GM18909 (cell line): ENCODE measurements at regions not wholly inside any gene's neighbourhood (a gene's known extent, or its start where the extent isn't known, plus 50 kb on each side); places are given as distances from the start of the nearest gene placed in this dataset.

ENCODE experiments used
- ATAC-seq: cut with Tn5 transposase; IDR thresholded peaks from one replicate; pipeline ENCODE4 v1.9.1; 2021; ENCODE audit warnings: mild to moderate bottlenecking; ENCODE audit not compliant: unreplicated experiment, poor library complexity

DNA sequence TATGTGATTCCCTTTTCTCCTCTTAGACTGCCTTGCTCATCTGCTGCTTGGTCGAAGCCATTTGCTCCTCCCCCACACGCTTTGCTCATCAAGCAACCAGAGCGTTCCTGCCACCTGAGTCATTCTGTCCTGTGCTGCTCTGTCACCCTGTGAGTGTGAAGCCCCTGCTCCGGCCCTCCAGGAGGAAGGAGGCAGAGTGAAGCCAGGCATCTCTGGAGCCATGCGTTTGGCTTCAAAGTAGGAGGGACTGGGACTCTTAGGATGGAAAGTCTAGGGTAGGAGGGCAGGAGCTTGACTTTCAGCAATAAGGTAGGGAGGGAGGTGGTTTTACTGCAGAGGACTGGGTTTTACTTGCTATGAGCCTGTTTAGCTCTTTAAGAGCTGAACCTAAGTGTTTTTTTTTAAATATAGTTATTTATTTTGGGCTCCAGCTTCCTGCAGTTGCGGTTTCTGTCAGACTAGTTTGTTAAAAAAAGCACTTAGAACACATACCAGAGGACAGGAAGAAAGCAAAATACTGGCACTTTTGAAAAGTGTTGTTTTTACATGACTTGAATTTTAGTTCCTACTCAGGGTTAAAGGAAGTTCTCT, 63.6 kb downstream of the SPINK2 start:
- peak; percentile 93 for ATAC-seq

DNA sequence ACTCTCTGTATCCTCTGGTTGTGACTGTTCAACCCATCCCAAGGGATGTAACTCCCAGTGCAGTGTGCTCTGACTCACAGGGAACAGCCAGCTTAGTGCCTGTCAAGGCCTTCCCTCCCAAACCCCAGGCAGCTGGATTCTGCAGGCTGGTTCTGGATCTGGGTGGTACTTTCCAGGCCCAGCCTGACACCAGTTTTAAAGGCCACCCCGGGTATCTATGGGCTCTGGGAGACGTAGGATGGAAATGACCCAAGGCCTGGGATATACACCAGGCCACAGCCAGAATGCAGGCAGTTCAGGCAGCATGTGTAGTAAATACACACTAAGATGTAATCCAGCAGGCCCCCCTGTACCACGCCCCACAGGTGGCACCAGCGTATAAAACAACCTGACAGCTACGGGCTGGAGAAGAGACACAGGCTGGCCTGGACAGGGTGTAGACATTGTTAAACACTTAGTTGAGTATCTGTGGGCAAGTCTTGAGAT, 64.2 kb downstream of the SPINK2 start:
- peak; percentile 54 for ATAC-seq

DNA sequence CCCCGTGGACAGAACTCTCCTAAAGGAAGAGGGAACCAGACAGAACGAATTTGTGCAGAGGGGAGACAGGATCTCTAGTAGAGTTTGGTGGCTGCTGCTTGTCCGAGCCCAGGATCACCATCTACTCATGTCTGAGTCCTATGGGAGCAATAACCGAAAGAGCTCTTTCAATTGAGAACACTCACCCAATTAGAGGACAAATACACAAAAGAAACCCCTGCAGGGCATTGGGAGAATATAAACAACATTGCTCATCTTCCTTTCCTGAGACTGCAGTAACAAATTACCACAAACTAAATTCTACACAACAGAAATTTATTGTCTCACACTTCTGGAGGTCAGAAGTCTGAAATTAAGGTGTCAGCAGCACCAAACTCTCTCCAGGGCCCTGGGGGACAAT, 65.6 kb downstream of the SPINK2 start:
- ATAC-seq: no peak

DNA sequence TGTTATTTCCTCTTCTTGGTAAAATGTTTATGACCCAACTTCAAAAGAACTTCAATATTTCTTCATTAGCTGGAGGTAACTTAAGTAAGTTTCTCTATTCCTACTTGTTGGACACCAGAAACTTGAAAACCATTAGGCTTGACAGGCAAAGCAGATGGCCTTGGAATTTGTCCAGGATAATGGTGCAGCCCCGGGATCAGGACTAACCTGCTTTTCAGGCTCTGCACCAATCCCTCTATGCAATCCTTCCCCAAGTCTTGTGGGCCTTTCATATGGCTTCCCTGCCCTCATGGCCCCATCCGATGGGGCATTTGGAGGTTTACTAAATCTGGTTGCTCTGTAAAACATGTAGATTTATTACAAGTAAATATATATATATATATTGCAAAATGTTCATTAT, 68.5 kb downstream of the SPINK2 start:
- no peak for ATAC-seq

DNA sequence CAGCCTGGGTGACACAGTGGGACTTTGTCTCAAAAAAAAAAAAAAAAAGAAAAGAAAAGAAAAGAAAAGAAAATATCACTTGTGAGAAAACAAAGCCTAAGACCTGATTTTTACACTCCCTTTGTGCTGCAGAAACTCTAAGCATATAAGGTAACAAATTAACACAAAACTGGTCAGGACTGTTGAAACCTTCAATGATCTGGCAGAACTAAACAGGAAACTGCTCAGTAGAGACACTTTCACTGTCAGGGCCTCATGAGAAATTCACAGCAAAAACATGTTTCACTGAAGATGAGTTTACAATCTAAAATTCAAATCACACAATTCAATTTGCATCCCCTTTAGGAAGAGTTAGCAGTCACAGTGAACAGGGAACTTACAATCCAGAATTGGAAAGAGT, 69.1 kb upstream of the HOPX start:
- no peak for ATAC-seq

DNA sequence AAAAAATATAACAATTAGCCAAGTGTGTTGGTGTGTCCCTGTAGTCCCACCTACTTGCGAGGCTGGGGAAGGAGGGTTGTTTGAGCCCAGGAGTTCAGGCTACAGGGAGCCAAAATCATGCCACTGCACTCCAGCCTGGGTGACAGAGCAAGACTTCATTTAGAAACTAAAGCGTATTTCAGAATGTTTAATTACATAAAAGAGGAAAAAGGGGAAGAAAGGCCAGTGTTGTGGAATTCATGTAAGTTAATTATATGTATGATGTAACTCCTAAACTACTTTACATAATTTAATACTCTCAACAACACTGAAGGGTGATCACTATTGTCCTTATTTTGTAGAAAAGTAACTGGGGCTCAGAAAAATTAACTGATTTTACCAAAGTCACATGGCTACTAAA, 67.2 kb upstream of the HOPX start:
- no peak for ATAC-seq

DNA sequence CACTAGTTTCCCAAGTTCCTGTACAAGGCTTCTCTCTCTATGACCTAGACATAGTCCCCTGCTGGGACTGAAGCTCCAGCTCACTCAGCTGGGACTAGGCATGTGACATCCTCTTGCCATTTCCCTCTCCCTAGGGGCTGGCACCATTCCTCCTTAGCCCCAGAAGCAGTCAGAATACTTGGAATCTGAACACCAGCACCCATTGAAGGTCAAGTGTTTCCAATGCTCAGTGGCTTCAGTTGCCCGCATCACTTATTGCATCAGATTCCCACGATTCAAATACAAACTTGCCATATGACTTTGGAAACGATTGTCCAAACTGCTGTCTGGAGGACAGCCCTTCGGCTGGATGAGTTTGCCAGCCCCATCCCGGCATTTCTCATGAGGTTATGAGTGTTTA, 65.5 kb upstream of the HOPX start:
- ATAC-seq: no peak

DNA sequence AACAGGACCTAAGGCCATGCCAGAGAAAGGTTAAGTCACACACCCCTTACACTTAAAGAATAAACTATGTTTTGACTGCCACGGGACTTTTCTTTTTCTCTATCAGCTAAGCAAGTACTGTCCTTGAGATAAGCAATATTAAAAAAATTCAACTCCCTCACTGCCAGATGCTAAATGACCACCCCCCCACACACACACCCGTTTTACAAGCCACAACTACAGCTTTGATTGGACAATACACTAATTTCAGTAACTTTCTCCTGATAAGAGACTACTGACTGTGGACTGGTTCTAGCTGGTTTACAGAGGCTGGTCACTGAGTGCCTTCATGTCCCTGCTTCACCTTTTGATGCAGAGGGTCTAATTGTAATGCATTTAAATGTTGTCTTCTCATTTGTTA, 63.9 kb upstream of the HOPX start:
- ATAC-seq: no peak

DNA sequence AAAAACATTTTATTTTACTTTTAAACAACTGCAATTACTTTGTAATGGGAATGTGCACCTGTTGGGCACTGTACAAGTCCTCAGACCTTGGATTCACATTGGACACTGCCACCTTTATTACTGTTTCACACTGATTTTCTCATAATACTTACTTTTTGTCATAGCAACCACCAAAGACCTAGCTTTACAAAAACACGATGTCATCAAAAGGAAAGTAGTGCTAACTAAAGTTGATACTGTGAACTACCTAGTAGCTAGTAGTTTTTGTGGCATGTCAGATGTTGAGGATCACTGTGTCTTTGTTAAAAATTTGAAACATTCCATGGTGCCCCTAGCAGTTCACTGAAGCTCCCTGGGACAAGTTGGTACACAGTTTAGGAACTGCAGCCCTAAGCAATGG, 62.9 kb upstream of the HOPX start:
- ATAC-seq: no peak

DNA sequence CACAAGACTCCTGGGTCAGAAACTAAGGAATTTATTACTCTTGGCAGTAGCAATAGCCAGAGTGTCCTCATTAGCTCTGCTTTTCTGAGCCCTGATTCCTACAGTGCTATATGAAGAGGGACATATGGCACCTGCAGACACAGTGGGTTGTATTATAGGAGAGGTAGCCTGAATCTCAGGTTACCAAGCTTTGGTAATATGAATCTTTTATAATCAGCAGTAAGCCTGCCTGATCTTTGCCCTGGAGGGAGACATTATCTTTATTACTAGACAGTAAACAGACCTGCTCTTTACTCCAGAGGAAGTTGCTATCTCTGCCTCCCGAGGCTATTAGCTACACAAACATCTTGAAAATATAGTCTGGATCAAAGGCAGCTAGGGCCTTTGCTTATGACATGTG, 62.5 kb upstream of the HOPX start:
- ATAC-seq: no peak

DNA sequence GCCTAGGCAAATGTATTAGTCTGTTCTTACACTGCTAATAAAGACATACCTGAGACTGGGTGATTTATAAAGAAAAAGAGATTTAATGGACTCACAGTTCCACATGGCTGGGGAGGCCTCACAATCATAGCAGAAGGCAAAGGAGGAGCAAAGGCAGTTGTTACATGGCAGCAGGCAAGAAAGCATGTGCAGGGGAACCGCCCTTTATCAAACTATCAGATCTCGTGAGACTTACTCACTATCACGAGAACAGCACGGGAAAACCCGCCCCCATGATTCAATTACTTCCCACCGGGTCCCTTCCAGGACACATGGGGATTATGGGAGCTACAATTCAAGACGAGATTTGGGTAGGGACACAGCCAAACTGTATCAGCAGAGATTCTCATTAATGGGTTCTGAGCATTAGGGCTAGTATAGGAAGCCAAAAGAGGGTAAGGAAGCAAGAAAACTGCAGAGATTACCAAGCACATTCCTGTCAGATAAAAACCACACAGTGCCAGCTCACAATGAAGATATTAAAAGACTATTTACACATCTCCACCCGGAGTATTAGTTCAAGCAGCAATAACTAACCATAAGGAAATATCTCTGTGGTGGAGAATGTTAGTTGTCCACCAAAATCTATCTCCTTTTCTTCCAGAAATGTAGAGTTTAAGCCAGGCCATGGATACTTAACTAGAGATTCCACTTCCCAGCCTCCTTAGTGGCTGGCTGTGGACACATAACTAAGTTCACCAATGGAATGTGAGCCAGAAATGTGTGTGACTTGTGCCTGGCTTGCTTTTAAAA, 61.2 kb upstream of the HOPX start:
- no peak for ATAC-seq

DNA sequence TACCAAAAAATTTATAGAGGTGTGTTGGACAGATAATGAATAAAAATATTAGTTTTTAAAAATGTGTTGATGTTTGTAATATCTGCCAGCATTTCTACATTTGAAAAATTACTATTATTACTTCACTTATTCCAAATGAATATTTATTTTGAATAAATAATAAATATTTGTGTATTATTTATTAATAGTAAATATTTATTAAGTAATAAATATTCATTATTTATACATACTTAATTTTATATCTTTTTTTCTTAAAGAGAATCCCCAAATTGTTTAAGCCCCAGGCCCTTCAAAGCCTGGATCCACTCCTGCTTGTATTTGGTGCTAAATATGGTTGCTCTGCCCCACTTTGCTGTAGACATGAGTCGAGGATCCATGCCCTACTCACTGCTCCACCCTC, 60.5 kb upstream of the HOPX start:
- no peak for ATAC-seq

DNA sequence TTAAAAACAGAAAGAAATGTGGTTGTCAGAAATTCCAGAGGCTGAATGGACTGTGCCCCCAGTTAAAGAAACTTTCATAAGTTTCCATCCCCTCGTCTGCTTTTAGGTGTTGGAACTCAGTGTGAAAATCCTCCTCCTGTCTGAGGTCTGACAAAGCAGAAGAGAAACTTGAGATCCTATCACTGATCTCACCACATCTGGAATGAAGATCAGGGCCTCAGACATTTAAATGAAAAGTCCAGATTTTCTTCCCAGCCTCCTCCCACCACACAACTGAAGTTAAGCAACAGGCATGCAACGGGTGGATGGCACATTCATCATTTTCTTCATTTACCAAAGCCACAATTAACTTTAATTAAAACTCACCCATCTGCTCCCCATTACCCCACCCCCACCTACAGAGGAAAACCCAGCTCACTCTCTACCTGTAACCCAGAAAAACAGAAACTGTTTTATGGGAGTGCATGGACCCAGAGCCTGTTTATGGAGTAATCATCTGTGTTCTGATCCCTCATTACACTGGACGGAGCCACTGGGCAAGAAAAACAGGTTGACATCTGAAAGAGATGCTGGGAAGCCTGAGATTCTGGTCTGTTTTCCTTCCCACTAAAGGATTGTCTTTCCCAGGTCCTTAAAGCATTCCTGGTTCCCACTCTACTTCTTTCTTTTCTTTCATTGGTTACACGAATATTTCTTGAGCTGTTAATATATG, 58.1 kb upstream of the HOPX start:
- ATAC-seq: no peak

DNA sequence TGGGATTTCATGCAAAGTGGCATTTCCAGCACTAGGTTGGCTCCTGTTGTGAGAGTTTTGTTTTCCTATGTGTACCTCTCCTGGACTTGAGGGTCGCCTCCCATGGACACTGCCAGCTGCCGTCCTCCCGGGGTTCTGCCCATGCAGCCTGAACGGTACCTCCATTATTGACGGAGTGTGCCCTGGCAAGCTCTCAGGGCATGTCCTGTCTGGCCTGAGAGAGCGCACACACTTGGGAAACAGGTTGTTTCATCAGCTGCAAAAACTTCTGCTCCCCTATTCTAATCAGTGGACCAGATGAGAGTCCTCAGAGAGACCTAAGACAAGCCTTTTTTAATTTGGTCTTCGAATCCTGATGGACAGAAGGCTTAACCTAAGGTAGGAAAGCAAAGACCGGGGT, 56.6 kb upstream of the HOPX start:
- no peak for ATAC-seq

DNA sequence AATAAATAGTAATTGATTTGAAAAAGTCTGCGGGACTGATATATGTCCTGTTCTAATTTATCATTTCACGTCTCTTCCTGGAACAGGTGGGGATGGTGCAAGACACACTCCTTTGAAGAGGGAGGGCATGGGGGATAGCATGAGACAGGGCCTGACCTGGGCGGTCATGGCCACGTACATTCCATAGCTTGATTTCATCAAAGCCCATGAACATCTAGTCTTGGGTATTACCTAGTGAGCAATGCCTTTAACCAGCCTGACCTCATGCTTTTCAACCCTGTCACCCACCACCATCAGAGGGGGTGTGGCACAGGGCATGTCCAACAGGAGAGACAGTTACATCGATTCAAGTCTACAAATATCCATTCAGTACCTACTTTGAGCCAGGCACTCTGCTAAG, 52.3 kb upstream of the HOPX start:
- no peak for ATAC-seq

DNA sequence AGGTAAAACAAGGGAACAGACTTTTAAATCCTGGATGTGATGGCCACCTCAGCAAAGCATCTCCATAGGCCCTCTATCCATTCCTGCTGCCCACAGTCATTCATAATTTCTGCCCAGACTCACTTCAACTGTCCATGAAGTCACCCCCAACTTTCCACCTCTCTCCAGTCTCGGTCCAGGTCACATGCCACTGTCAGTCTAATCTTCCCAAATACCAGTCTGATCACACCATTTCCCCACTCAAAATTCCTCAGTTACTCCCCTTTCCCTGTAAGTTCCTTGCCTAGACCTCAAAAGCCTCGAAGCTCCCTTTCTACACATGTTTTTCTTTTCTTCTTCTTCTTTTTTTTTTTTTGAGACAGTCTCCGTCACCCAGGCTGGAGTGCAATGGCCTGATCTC, 51.2 kb upstream of the HOPX start:
- ATAC-seq: no peak

DNA sequence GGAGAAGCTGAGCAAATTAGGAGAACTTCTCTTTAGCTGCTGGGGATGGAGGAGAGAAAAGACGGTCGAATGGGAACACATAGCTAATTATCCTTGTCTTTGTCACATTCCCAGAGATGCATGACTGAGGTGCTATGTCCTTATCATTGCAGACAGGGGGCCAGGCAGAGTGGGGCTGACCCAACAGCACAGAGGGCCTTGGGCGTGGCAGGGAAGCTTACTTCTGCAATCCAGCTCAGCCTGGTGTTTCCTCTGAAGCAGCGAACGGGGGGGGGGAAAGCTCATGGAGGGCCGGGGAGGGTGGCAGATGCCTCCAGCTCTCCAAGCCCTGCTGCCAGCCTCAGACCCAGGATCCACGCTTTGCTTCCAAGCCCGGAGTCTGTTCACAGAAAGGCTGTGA, 50.8 kb upstream of the HOPX start:
- no peak for ATAC-seq
